Kidney epithelial cell (primary cell): ENCODE measurements at regions not wholly inside any gene's neighbourhood (a gene's known extent, or its start where the extent isn't known, plus 50 kb on each side); places are given as distances from the start of the nearest gene placed in this dataset.

Source experiments
- DNase-seq: peaks from one replicate; pipeline ENCODE4 v3.0.0-alpha.2; 2010; ENCODE audit warnings: low read depth
- H3K27me3 ChIP-seq: 2 replicates; pipeline ENCODE4 v1.6.0; 2011; ENCODE audit warnings: low read length; ENCODE audit not compliant: control insufficient read depth, insufficient read depth
- H3K36me3 ChIP-seq: 2 replicates; pipeline ENCODE4 v1.5.1; 2011; ENCODE audit warnings: low read length; ENCODE audit not compliant: control insufficient read depth, insufficient read depth
- H3K4me3 ChIP-seq: 2 replicates; pipeline ENCODE4 v1.5.1; 2011; ENCODE audit warnings: low read depth, mild to moderate bottlenecking, control low read depth, low read length
- TF ChIP-seq, protein P1 (sequence below): IDR thresholded peaks from 2 replicates; pipeline ENCODE4 v1.5.1; 2011; ENCODE audit warnings: mild to moderate bottlenecking, moderate library complexity, low read length, control low read depth, inconsistent platforms; ENCODE audit not compliant: insufficient read depth, poor library complexity, severe bottlenecking

DNA sequence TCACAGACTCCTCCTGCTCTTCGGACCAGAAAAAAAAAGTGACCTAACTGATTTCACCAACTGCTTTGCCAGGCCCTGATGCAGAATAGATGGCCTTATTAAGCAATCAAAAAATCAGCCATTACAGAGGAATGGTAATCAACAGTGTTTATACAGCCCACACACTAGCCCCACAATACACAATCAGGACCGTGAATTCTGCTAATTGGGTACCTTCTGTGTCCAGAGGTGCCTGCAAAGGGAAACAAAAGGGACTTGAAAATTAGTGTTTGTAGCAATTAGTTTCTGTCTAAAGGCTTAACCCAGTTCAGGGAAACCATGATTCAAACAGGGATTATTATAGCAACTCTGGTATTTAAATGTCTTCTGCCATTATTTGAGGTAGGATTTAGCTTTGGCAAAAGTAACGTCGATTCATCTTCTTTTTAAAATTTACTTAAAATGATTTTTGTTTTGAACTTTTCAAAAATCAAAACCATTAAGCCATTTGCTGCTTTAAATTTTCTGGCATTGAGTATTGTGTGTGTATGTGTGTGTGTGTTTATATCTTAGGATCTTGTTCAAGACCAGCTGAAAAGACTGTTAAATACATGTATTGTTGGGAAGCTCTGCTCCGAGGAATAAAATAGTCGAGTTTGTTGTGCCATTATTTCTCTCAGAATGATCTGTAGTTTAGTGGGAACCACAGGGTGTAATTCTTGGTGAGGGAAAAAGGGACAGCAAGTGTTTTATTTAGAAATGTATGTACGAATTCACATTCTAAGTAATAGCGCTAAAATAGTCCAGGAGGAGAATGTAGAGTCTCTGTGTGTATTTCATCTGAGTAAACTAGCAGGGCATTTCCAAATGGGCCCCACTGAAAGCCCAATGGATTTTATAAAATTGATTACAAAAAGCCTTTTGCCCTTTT, 156.1 kb downstream of the PTCSC3 start:
- H3K4me3 ChIP-seq = no peak overlapping the region
- H3K27me3 ChIP-seq = no peaks in the 10 kb centered on the region
- no peak for DNase-seq
- TF ChIP-seq, protein P1, sequence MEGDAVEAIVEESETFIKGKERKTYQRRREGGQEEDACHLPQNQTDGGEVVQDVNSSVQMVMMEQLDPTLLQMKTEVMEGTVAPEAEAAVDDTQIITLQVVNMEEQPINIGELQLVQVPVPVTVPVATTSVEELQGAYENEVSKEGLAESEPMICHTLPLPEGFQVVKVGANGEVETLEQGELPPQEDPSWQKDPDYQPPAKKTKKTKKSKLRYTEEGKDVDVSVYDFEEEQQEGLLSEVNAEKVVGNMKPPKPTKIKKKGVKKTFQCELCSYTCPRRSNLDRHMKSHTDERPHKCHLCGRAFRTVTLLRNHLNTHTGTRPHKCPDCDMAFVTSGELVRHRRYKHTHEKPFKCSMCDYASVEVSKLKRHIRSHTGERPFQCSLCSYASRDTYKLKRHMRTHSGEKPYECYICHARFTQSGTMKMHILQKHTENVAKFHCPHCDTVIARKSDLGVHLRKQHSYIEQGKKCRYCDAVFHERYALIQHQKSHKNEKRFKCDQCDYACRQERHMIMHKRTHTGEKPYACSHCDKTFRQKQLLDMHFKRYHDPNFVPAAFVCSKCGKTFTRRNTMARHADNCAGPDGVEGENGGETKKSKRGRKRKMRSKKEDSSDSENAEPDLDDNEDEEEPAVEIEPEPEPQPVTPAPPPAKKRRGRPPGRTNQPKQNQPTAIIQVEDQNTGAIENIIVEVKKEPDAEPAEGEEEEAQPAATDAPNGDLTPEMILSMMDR = no peak
- H3K36me3 ChIP-seq = no peaks in the 10 kb centered on the region

GRCh38 chr14:36019126-36019525, 157.4 kb downstream of the PTCSC3 start:
- no peak for DNase-seq
- no peaks in the 10 kb centered on the region for H3K27me3 ChIP-seq
- TF ChIP-seq, protein P1 = no peak
- no peak overlapping the region for H3K4me3 ChIP-seq
- no peaks in the 10 kb centered on the region for H3K36me3 ChIP-seq

GRCh38 chr14:36014236-36014635, 162.3 kb downstream of the PTCSC3 start:
- Histone ChIP-seq H3K36me3 (no peaks in the 10 kb centered on the region), H3K4me3 (no peak overlapping the region), H3K27me3 (no peaks in the 10 kb centered on the region)
- no peak for DNase-seq
- TF ChIP-seq, protein P1 = no peak

GRCh38 chr14:36013483-36013882, 163.0 kb downstream of the PTCSC3 start:
- Histone ChIP-seq H3K36me3 (no peaks in the 10 kb centered on the region), H3K4me3 (no peak overlapping the region), H3K27me3 (no peaks in the 10 kb centered on the region)
- TF ChIP-seq, protein P1 = no peak
- no peak for DNase-seq

- H3K36me3 ChIP-seq = no peaks in the 10 kb centered on the region
- TF ChIP-seq, protein P1 = no peak
- no peak for DNase-seq
- no peaks in the 10 kb centered on the region for H3K27me3 ChIP-seq
- H3K4me3 ChIP-seq = no peak overlapping the region
Observed at GRCh38 chr14:36012621-36013020, 163.9 kb downstream of the PTCSC3 start.

DNA sequence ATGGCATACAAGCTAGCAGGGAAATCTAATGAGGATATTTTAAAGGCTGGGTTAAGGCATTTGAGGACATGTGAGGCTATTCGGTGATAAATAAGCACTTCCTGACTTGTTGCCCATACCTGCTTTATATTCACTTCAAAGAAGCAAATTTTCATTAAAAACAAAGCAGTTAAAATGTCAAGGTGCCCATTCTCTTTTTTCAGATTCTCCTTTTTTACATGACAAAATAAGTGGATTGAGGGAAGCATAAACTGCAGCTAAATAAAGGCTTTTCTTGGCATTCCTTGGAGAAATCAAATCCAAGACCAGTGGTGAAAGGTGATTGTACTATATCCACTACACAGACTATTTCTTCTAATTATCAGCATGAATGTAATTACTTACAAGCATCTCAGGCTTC, 166.9 kb downstream of the PTCSC3 start:
- DNase-seq = no peak
- H3K27me3 ChIP-seq = no peaks in the 10 kb centered on the region
- no peak overlapping the region for H3K4me3 ChIP-seq
- TF ChIP-seq, protein P1 = no peak
- no peaks in the 10 kb centered on the region for H3K36me3 ChIP-seq
